Activated naive CD4-positive, alpha-beta T cell treated with anti-CD3 and anti-CD28 coated beads, Interleukin-2, amount 10 ng/mL, durations not matched to agents 7 days and 5 days (primary cell): ENCODE measurements at regions not wholly inside any gene's neighbourhood (a gene's known extent, or its start where the extent isn't known, plus 50 kb on each side); places are given as distances from the start of the nearest gene placed in this dataset.
A peak's percentile ranks its signal among the peaks of the same experiment; 100 is the strongest.

Source experiments
- CTCF ChIA-PET: fragments of 350-600 bp; sonication (Branson Sonifier 250); formaldehyde crosslinking; loops from one replicate; lab custom pipeline; 2021; ENCODE audit warnings: antibody characterized with exemption; lab: Charles Lee
- DNase-seq: peaks from one replicate; pipeline ENCODE4 v3.0.0-alpha.2; 2020
- H3K27ac Mint-ChIP-seq: one replicate; pipeline ENCODE4 v1.8.0; 2021; ENCODE audit warnings: mild to moderate bottlenecking, moderate library complexity, mixed read lengths
- H3K27me3 Mint-ChIP-seq: one replicate; pipeline ENCODE4 v1.8.0; 2021; ENCODE audit warnings: mild to moderate bottlenecking, mixed read lengths
- H3K36me3 Mint-ChIP-seq: one replicate; pipeline ENCODE4 v1.8.0; 2021; ENCODE audit warnings: mixed read lengths
- H3K4me1 Mint-ChIP-seq: one replicate; pipeline ENCODE4 v1.8.0; 2021; ENCODE audit warnings: mixed read lengths
- H3K4me3 Mint-ChIP-seq: one replicate; pipeline ENCODE4 v1.8.0; 2021; ENCODE audit warnings: mild to moderate bottlenecking, moderate library complexity, mixed read lengths
- H3K9me3 Mint-ChIP-seq: one replicate; pipeline ENCODE4 v1.8.0; 2021; ENCODE audit warnings: mixed read lengths

- peaks cover 3% of the 10 kb centered on the region for H3K27me3 Mint-ChIP-seq
- no peaks in the 10 kb centered on the region for H3K9me3 Mint-ChIP-seq
- H3K36me3 Mint-ChIP-seq: no peaks in the 10 kb centered on the region
- no peak overlapping the region for H3K27ac Mint-ChIP-seq
- no peak overlapping the region for H3K4me3 Mint-ChIP-seq
- DNase-seq: no peak
- H3K4me1 Mint-ChIP-seq: peaks cover 9% of the 10 kb centered on the region
- CTCF ChIA-PET: no interaction called here
Observed at GRCh38 chr21:23977971-23978370, 1629.3 kb downstream of the MRPL39 start.

GRCh38 chr21:23968722-23969647 is 1638.3 kb downstream of the MRPL39 start:
- Mint-ChIP-seq H3K27me3 (peaks cover 3% of the 10 kb centered on the region), H3K9me3 (peaks cover 2% of the 10 kb centered on the region), H3K4me1 (peaks cover 29% of the 10 kb centered on the region), H3K36me3 (no peaks in the 10 kb centered on the region), H3K27ac (peak overlapping the region; percentile 92), H3K4me3 (peak overlapping the region; percentile 63)
- DNase-seq: peak; percentile 91
- CTCF ChIA-PET: interaction anchor here (0.6 to 3.3 kb wide), 12 partner anchors 9 to 237 kb away, joined by 3 to 29 read pairs (median 3); no protein-coding TSS in a partner anchor

GRCh38 chr21:23968008-23968407 is 1639.3 kb downstream of the MRPL39 start:
- H3K27me3 Mint-ChIP-seq: no peaks in the 10 kb centered on the region
- DNase-seq: no peak
- H3K36me3 Mint-ChIP-seq: no peaks in the 10 kb centered on the region
- no peak overlapping the region for H3K27ac Mint-ChIP-seq
- peaks cover 29% of the 10 kb centered on the region for H3K4me1 Mint-ChIP-seq
- CTCF ChIA-PET: interaction anchor here (1.0 to 3.3 kb wide), 4 partner anchors 8 to 236 kb away, joined by 3 to 29 read pairs (median 4); no protein-coding TSS in a partner anchor
- H3K9me3 Mint-ChIP-seq: peaks cover 2% of the 10 kb centered on the region
- H3K4me3 Mint-ChIP-seq: no peak overlapping the region

GRCh38 chr21:23963454-23963853 is 1643.8 kb downstream of the MRPL39 start:
- DNase-seq: no peak
- no peak overlapping the region for H3K27ac Mint-ChIP-seq
- peaks cover 9% of the 10 kb centered on the region for H3K4me1 Mint-ChIP-seq
- CTCF ChIA-PET: no interaction called here
- H3K36me3 Mint-ChIP-seq: no peaks in the 10 kb centered on the region
- H3K9me3 Mint-ChIP-seq: peaks cover 1% of the 10 kb centered on the region
- no peak overlapping the region for H3K4me3 Mint-ChIP-seq
- no peaks in the 10 kb centered on the region for H3K27me3 Mint-ChIP-seq

- no peak for DNase-seq
- Mint-ChIP-seq H3K4me3 (no peak overlapping the region), H3K27me3 (no peaks in the 10 kb centered on the region), H3K27ac (no peak overlapping the region), H3K36me3 (no peaks in the 10 kb centered on the region), H3K4me1 (peaks cover 7% of the 10 kb centered on the region), H3K9me3 (no peaks in the 10 kb centered on the region)
- CTCF ChIA-PET: interaction anchor here (0.7 to 1.4 kb wide), 2 partner anchors 8 to 53 kb away, joined by 3 to 5 read pairs; no protein-coding TSS in a partner anchor
Observed at GRCh38 chr21:23960769-23961168, 1646.5 kb downstream of the MRPL39 start.

GRCh38 chr21:23955135-23955843 is 1652.0 kb downstream of the MRPL39 start:
- peak overlapping the region; percentile 2 for H3K4me3 Mint-ChIP-seq
- no peak overlapping the region for H3K27ac Mint-ChIP-seq
- CTCF ChIA-PET: interaction anchor here (0.5 to 2.2 kb wide), 4 partner anchors 14 to 810 kb away, joined by 3 to 6 read pairs (median 3); no protein-coding TSS in a partner anchor
- H3K36me3 Mint-ChIP-seq: no peaks in the 10 kb centered on the region
- H3K4me1 Mint-ChIP-seq: peaks cover 31% of the 10 kb centered on the region
- no peaks in the 10 kb centered on the region for H3K27me3 Mint-ChIP-seq
- no peak for DNase-seq
- H3K9me3 Mint-ChIP-seq: no peaks in the 10 kb centered on the region

- no peaks in the 10 kb centered on the region for H3K27me3 Mint-ChIP-seq
- no peak overlapping the region for H3K4me3 Mint-ChIP-seq
- no peaks in the 10 kb centered on the region for H3K36me3 Mint-ChIP-seq
- no peak for DNase-seq
- CTCF ChIA-PET: no interaction called here
- peaks cover 45% of the 10 kb centered on the region for H3K4me1 Mint-ChIP-seq
- H3K9me3 Mint-ChIP-seq: no peaks in the 10 kb centered on the region
- no peak overlapping the region for H3K27ac Mint-ChIP-seq
Observed at GRCh38 chr21:23952269-23952668, 1655.0 kb downstream of the MRPL39 start.

- H3K27ac Mint-ChIP-seq: no peak overlapping the region
- no peaks in the 10 kb centered on the region for H3K36me3 Mint-ChIP-seq
- H3K4me1 Mint-ChIP-seq: peaks cover 42% of the 10 kb centered on the region
- H3K27me3 Mint-ChIP-seq: no peaks in the 10 kb centered on the region
- H3K4me3 Mint-ChIP-seq: no peak overlapping the region
- CTCF ChIA-PET: no interaction called here
- no peaks in the 10 kb centered on the region for H3K9me3 Mint-ChIP-seq
- no peak for DNase-seq
Observed at GRCh38 chr21:23951251-23951650, 1656.0 kb downstream of the MRPL39 start.

- peaks cover 34% of the 10 kb centered on the region for H3K4me1 Mint-ChIP-seq
- CTCF ChIA-PET: no interaction called here
- H3K36me3 Mint-ChIP-seq: no peaks in the 10 kb centered on the region
- no peak for DNase-seq
- no peaks in the 10 kb centered on the region for H3K27me3 Mint-ChIP-seq
- no peak overlapping the region for H3K27ac Mint-ChIP-seq
- H3K9me3 Mint-ChIP-seq: no peaks in the 10 kb centered on the region
- H3K4me3 Mint-ChIP-seq: no peak overlapping the region
Observed at GRCh38 chr21:23950344-23950743, 1656.9 kb downstream of the MRPL39 start.

GRCh38 chr21:23949493-23949892 is 1657.8 kb downstream of the MRPL39 start:
- Mint-ChIP-seq H3K9me3 (no peaks in the 10 kb centered on the region), H3K36me3 (no peaks in the 10 kb centered on the region), H3K27ac (no peak overlapping the region), H3K4me3 (no peak overlapping the region), H3K4me1 (peaks cover 28% of the 10 kb centered on the region), H3K27me3 (no peaks in the 10 kb centered on the region)
- CTCF ChIA-PET: interaction anchor here (0.7 kb wide), 1 partner anchor 20 kb away, joined by 3 read pairs; no protein-coding TSS in a partner anchor
- DNase-seq: no peak

- Mint-ChIP-seq H3K27ac (no peak overlapping the region), H3K4me3 (no peak overlapping the region), H3K9me3 (no peaks in the 10 kb centered on the region), H3K4me1 (no peaks in the 10 kb centered on the region), H3K36me3 (no peaks in the 10 kb centered on the region), H3K27me3 (peaks cover 5% of the 10 kb centered on the region)
- no peak for DNase-seq
- CTCF ChIA-PET: interaction anchor here (0.9 kb wide), 1 partner anchor 15 kb away, joined by 3 read pairs; no protein-coding TSS in a partner anchor
Observed at GRCh38 chr21:23939369-23940065, 1667.8 kb downstream of the MRPL39 start.

GRCh38 chr21:23936991-23937390 is 1670.3 kb downstream of the MRPL39 start:
- no peaks in the 10 kb centered on the region for H3K36me3 Mint-ChIP-seq
- no peak overlapping the region for H3K27ac Mint-ChIP-seq

GRCh38 chr21:23936224-23936623 is 1671.1 kb downstream of the MRPL39 start:
- peak; percentile 23 for DNase-seq
- H3K36me3 Mint-ChIP-seq: no peaks in the 10 kb centered on the region
- H3K4me1 Mint-ChIP-seq: no peaks in the 10 kb centered on the region
- H3K9me3 Mint-ChIP-seq: no peaks in the 10 kb centered on the region
- CTCF ChIA-PET: interaction anchor here (0.7 to 1.2 kb wide), 3 partner anchors 11 to 354 kb away, joined by 3 read pairs; no protein-coding TSS in a partner anchor
- H3K27ac Mint-ChIP-seq: no peak overlapping the region
- no peak overlapping the region for H3K4me3 Mint-ChIP-seq
- H3K27me3 Mint-ChIP-seq: peaks cover 5% of the 10 kb centered on the region

More at GRCh38 chr21:23936991-23937390, 1670.3 kb downstream of the MRPL39 start:
- CTCF ChIA-PET: no interaction called here
- no peak overlapping the region for H3K4me3 Mint-ChIP-seq
- H3K27me3 Mint-ChIP-seq: peaks cover 5% of the 10 kb centered on the region
- H3K4me1 Mint-ChIP-seq: no peaks in the 10 kb centered on the region
- no peak for DNase-seq
- no peaks in the 10 kb centered on the region for H3K9me3 Mint-ChIP-seq

GRCh38 chr21:23930565-23930964 is 1676.7 kb downstream of the MRPL39 start:
- peaks cover 8% of the 10 kb centered on the region for H3K27me3 Mint-ChIP-seq
- CTCF ChIA-PET: no interaction called here
- no peaks in the 10 kb centered on the region for H3K9me3 Mint-ChIP-seq
- no peak overlapping the region for H3K27ac Mint-ChIP-seq
- no peak overlapping the region for H3K4me3 Mint-ChIP-seq
- H3K36me3 Mint-ChIP-seq: no peaks in the 10 kb centered on the region
- no peak for DNase-seq
- no peaks in the 10 kb centered on the region for H3K4me1 Mint-ChIP-seq
